HG03565 (cell line): ENCODE measurements at regions not wholly inside any gene's neighbourhood (a gene's known extent, or its start where the extent isn't known, plus 50 kb on each side); places are given as distances from the start of the nearest gene placed in this dataset.
"Not testable (repeated sequence)": the region's sequence is repeated elsewhere in the genome, so short reads cannot be mapped to it uniquely, and the experiment has no call there.

Experiments used
- ATAC-seq: cut with Tn5 transposase; IDR thresholded peaks from one replicate; pipeline ENCODE4 v1.9.1; 2021; ENCODE audit warnings: mild to moderate bottlenecking, moderate library complexity; ENCODE audit not compliant: unreplicated experiment

- no peak for ATAC-seq
Measured at GRCh38 chr2:144941743-144942488, 422.0 kb upstream of the ZEB2 start.

DNA sequence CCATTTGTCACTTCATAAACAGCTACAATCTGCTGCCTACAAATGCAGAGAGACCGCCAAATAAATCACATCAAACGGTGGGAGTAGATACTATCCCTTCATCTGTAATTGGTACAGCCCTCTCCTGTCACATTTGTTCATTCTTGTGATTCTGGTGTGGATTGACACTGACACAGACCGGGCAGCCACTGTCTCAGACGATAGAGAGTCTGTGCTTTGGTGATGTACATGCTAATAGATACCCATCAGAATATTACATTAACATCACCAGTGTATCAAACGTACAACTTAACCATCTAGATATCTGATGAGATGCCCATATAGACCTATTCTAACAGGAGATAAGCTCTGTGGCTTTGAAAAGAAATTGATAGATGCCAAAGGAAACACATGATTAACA, 419.7 kb upstream of the ZEB2 start:
- no peak for ATAC-seq

DNA sequence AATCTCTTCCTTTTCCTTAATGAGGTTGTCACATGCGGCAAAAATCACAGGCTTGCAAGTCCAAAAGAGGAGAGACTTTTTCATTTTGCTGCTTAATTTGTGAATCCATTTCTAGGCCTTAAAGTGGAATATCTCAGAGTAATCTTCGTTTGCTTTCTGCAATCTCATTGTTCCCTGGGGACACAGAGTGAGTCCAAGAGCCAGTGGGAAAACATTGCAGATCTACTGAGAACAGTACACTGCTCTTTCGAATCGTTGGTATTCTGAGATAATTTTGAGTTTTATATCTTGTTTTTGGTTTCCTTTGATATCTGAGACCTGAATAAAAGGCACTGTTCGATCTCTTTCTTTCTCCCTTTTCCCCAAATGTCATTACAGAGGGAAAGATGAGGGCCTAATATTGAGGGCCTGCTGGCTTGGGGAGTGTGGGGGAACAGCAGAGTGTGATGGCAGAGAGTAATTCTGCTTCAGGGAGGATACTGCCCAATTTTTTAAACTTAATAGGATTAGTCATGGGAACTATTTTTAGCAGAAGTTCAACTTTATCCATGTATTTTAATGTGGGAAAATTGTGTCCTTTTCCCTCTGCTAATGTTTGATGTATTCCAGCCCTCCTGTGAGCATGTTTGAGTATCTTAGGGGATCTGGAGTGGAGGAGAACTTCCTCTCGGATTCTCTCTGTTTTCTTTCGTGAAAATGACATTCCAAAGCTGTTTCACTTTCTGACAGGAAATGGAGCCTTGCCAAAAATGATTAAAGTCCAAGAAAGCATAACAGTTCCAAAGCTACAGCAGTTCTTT, 418.2 kb upstream of the ZEB2 start:
- no peak for ATAC-seq

DNA sequence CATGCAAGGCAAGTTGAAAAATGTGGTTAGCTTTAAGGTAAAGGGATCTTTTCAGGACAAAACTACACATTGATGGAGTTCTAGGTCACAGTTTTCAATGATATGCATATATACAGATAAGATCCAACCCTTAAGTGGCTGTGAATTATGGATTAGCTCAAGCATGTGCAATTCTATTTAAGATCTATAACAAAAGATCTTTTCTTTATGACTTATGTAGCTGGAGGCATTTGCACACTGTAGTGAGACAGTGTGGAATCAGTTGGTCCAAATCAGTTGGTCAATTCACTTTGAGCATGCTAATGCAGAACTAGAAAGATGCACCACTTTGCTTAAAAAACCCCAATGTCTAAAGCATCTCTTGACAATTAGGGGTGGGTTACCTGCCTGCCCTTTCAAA, 417.1 kb upstream of the ZEB2 start:
- no peak for ATAC-seq

- no peak for ATAC-seq
Measured at GRCh38 chr2:144936442-144936841, 416.5 kb upstream of the ZEB2 start.

- ATAC-seq, result no peak
Measured at GRCh38 chr2:144935736-144936135, 415.8 kb upstream of the ZEB2 start.

- no peak for ATAC-seq
Measured at GRCh38 chr2:144935191-144935590, 415.3 kb upstream of the ZEB2 start.

DNA sequence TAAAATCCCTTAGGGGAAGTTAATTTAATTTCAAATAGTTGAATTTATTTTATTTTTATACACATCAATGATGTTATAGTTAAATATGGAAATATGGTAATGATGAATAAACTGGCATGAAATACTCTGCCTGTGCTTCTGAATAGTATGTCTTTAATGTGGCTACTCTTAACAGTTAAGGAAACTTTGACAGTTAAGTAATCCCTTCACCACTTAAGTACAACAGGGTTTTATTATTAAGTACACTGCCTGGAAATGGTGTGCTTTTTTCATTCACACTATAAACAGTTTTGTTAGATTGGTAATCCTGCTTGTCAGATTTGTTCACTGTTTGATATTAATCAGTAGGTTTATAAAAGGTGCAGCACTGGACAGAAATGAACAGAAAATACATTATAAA, 412.0 kb upstream of the ZEB2 start:
- no peak for ATAC-seq

- no peak for ATAC-seq
Measured at GRCh38 chr2:144931480-144931879, 411.6 kb upstream of the ZEB2 start.

- no peak for ATAC-seq
Measured at GRCh38 chr2:144927429-144927828, 407.5 kb upstream of the ZEB2 start.

GRCh38 chr2:144925886-144926285, 406.0 kb upstream of the ZEB2 start:
- no peak for ATAC-seq

- no peak for ATAC-seq
Measured at GRCh38 chr2:144924827-144925226, 404.9 kb upstream of the ZEB2 start.

DNA sequence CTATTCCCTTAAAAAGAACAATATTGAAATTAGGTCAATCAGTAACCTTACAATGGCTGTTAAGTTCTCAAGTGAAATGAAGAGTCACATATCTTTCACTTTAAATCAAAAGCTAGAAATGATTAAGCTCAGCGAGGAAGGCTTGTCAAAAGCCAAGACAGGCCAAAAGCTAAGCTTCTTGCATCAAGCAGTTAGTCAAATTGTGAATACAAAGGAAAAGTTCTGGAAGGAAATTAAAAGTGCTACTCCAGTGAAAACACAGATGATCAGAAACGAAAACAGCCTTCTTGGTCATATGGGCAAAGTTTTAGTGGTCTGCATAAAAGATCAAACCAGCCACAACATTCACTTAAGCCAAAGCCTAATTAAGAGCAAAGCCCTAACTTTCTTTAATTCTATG, 402.6 kb upstream of the ZEB2 start:
- no peak for ATAC-seq

GRCh38 chr2:144920755-144921530, 401.0 kb upstream of the ZEB2 start:
- no peak for ATAC-seq

- no peak for ATAC-seq
Measured at GRCh38 chr2:144914622-144915318, 394.9 kb upstream of the ZEB2 start.

DNA sequence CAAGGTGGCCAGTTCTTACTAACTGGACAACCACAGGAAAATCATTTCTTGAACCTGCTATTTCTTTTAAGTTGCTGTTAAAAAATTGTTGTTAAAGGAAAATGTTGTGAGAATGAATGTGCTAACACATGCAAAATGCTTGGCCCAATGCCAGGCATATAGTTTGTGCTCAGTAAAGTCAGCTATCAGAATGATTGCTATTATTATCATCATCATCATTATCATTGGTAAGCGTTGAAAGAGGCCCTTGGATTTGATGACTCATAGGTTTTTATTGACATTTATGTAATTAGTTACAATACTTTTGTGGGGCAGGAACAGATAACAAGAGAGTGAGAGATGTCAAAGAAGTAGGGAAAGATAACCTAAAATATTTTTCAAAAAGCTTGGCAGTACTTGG, 394.2 kb upstream of the ZEB2 start:
- ATAC-seq, result no peak

- ATAC-seq, result no peak
Measured at GRCh38 chr2:144912206-144912605, 392.3 kb upstream of the ZEB2 start.

DNA sequence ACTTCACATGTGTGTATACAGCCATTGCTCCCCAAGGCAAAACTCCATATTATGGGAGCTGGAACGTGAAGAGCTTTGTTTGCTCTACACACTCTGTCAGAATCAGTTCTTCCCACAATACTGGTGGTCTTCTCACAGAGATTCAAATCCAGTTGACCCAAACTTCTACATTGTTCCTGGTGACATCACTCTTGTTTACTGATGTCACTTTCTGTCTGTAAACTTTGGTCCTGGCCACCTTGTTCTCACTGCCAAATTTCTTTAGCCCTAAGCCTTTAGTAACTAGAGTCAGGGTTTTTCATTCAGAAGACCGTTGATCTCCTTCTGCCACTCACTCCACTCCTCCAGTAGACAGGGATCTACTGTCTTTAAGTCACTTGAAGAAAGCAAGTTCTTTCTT, 386.0 kb upstream of the ZEB2 start:
- no peak for ATAC-seq

DNA sequence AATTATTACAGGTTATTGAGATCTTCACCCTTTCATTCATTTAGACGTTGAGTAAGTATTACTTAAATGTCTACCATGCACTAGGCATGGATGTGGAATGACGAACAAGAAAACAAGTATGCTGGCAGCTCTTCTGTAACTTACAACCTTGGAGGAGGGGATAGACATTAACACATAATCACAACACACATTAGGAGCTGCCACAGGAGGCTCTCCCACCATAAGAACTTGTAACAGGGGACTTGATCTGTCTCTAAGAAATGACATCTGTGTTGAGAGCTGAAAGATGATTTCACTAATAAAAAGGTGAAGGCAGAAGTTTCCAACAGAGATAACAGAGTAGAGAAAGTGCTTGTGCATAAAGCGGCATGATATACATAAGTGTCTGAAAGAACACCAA, 384.7 kb upstream of the ZEB2 start:
- ATAC-seq, result no peak

DNA sequence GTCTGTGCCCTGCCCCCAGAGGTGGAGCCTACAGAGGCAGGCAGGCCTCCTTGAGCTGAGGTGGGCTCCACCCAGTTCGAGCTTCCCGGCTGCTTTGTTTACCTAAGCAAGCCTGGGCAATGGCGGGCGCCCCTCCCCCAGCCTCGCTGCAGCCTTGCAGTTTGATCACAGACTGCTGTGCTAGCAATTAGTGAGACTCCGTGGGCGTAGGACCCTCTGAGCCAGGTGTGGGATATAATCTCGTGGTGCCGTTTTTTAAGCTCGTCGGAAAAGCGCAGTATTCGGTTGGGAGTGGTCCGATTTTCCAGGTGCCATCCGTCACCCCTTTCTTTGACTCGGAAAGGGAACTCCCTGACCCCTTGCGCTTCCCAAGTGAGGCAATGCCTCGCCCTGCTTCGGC, 383.1 kb upstream of the ZEB2 start:
- not testable (repeated sequence) for ATAC-seq

- not testable (repeated sequence) for ATAC-seq
Measured at GRCh38 chr2:144901386-144901785, 381.5 kb upstream of the ZEB2 start.
